K562 (cell line): ENCODE measurements at regions not wholly inside any gene's neighbourhood (a gene's known extent, or its start where the extent isn't known, plus 50 kb on each side); places are given as distances from the start of the nearest gene placed in this dataset.

ENCODE experiments used
- ATAC-seq: fragments of 200-7000 bp; cut with Tn5 transposase; 3 replicates; pipeline ENCODE4 v1.9.1; 2020; ENCODE audit warnings: moderate library complexity
- BruUV-seq: library from RNA; stranded (reverse); fragments of 400-500 nt; replicated peaks from 2 replicates; lab custom pipeline; 2021; lab: Mats Ljungman, UMichigan
- CTCF ChIA-PET: fragments of 300-600 bp; formaldehyde crosslinking; extraction: SDS; loops from one replicate; lab custom pipeline; 2021; ENCODE audit warnings: low intra/inter-chr PET ratio; lab: Yijun Ruan, JAX
- POLR2A ChIA-PET: fragments of 300-600, 350-650 bp; sonication (Branson Sonifier 250); formaldehyde crosslinking; extraction: SDS; loops from one replicate; lab custom pipeline; 2021; ENCODE audit warnings: antibody characterized with exemption, inconsistent platforms; lab: Yijun Ruan, JAX
- DNase-seq, 4 experiments: peaks; one replicate each; pipeline versions ENCODE4 v3.0.0 to v3.0.0-alpha.2; 2011 to 2018; ENCODE audit warnings: low spot score in 3 of 4, mixed read lengths in 3 of 4; ENCODE audit errors: extremely low read depth in 1 of 4
- FAIRE-seq: peaks from 2 replicates; lab custom pipeline; 2011; peaks lifted over from hg19 to GRCh38; lab: Jason Lieb, UNC
- H2AFZ ChIP-seq: 2 replicates; pipeline ENCODE4 v1.6.0; 2011; ENCODE audit warnings: low read depth, low read length, control low read depth, inconsistent platforms
- H3K27ac ChIP-seq: fragments of 200-600 bp; 3 replicates; pipeline ENCODE4 v1.8.0; 2011; ENCODE audit warnings: low read depth, mild to moderate bottlenecking, control low read depth, inconsistent platforms, low read length, moderate library complexity, mixed read lengths; ENCODE audit errors: extremely low read depth
- H3K27me3 ChIP-seq, 2 experiments: fragments of 300-600 bp in 1 of 2; 2 replicates in 1 of 2; 3 replicates in 1 of 2; pipeline versions ENCODE4 v1.6.0 to v1.8.0; 2011; ENCODE audit warnings: inconsistent platforms in 2 of 2, low read length in 2 of 2, mild to moderate bottlenecking in 1 of 2, mixed read lengths in 1 of 2, moderate library complexity in 1 of 2; ENCODE audit not compliant: control insufficient read depth in 2 of 2, insufficient read depth in 2 of 2
- H3K36me3 ChIP-seq: fragments of 300-600 bp; 3 replicates; pipeline ENCODE4 v1.8.0; 2011; ENCODE audit warnings: mild to moderate bottlenecking, low read length, inconsistent platforms; ENCODE audit not compliant: control insufficient read depth, insufficient read depth
- H3K4me1 ChIP-seq, 2 experiments: fragments of 200-600 bp in 1 of 2; replicated peaks in 1 of 2; 2 replicates in 1 of 2; 3 replicates in 1 of 2; pipeline versions ENCODE4 v1.5.1 to v1.8.0; 2011; ENCODE audit warnings: inconsistent platforms in 2 of 2, low read length in 2 of 2, mild to moderate bottlenecking in 1 of 2, mixed read lengths in 1 of 2, moderate library complexity in 1 of 2; ENCODE audit not compliant: control insufficient read depth in 2 of 2, insufficient read depth in 2 of 2
- H3K4me2 ChIP-seq: 2 replicates; pipeline ENCODE4 v1.6.1; 2011; ENCODE audit warnings: low read length, control low read depth, inconsistent platforms, mixed read lengths; ENCODE audit not compliant: insufficient read depth
- H3K4me3 ChIP-seq: fragments of 200-600 bp; sonication (generic), shearing (Covaris generic); 2 replicates; pipeline ENCODE4 v1.5.1; 2016; ENCODE audit warnings: control low read depth, inconsistent platforms
- H3K79me2 ChIP-seq: fragments of 200-600 bp; 3 replicates; pipeline ENCODE4 v1.8.0; 2011; ENCODE audit warnings: low read length, inconsistent platforms; ENCODE audit not compliant: control insufficient read depth, insufficient read depth
- H3K9ac ChIP-seq, 2 experiments: 2 replicates each; pipeline versions ENCODE4 v1.6.0 to v1.6.1; 2011; ENCODE audit warnings: low read depth in 2 of 2, low read length in 2 of 2, control low read depth in 1 of 2, inconsistent platforms in 1 of 2, mild to moderate bottlenecking in 1 of 2, mixed read lengths in 1 of 2; ENCODE audit not compliant: insufficient read depth in 1 of 2
- H3K9me1 ChIP-seq: one replicate; pipeline ENCODE4 v1.6.0; 2011; ENCODE audit warnings: inconsistent platforms, mild to moderate bottlenecking, low read length, moderate library complexity; ENCODE audit not compliant: control insufficient read depth, insufficient read depth
- H3K9me3 ChIP-seq: replicated peaks from 2 replicates; pipeline ENCODE4 v1.5.1; 2011; ENCODE audit warnings: low read depth, low read length, inconsistent platforms; ENCODE audit not compliant: control insufficient read depth, insufficient read depth
- H4K20me1 ChIP-seq: replicated peaks from 2 replicates; pipeline ENCODE4 v1.6.1; 2011; ENCODE audit warnings: low read length, inconsistent platforms, mixed read lengths; ENCODE audit not compliant: control insufficient read depth, insufficient read depth
- ESRRB ChIP-seq: fragments of 250-450 bp; sonication (Bioruptor Pico); IDR thresholded peaks from 2 replicates; pipeline ENCODE4 v1.5.0; 2020; ENCODE audit warnings: mild to moderate bottlenecking, moderate library complexity, borderline replicate concordance
- KDM1A ChIP-seq, 2 experiments: fragments of 450-650 bp; IDR thresholded peaks; 2 replicates each; pipeline ENCODE4 v1.6.1; 2016; ENCODE audit warnings: mild to moderate bottlenecking in 2 of 2
- MAX ChIP-seq: sonication (generic); formaldehyde crosslinking; IDR thresholded peaks from 2 replicates; pipeline ENCODE4 v1.9.0; 2022; ENCODE audit warnings: mild to moderate bottlenecking, missing genetic modification reagents
- NFE2L1 ChIP-seq: fragments of 450-650 bp; IDR thresholded peaks from 2 replicates; pipeline ENCODE4 v1.6.1; 2016; ENCODE audit warnings: missing genetic modification characterization, low read depth, mild to moderate bottlenecking, missing compliant biosample characterization, moderate library complexity, borderline replicate concordance
- NFYB ChIP-seq: IDR thresholded peaks from 2 replicates; pipeline ENCODE4 v1.6.1; 2011; ENCODE audit warnings: mild to moderate bottlenecking, moderate library complexity; ENCODE audit not compliant: insufficient read length; ENCODE audit errors: extremely low read depth
- TEAD1 ChIP-seq, 2 experiments: fragments of 450-650 bp in 1 of 2; sonication (generic) in 1 of 2; formaldehyde crosslinking; IDR thresholded peaks; 2 replicates each; pipeline versions ENCODE4 v1.4.0 to v1.8.0; 2020 to 2022; ENCODE audit warnings: mild to moderate bottlenecking in 2 of 2, missing genetic modification reagents in 1 of 2
- TRIM28 ChIP-seq: fragments of 450-650 bp; IDR thresholded peaks from 2 replicates; pipeline ENCODE4 v1.6.1; 2017
- ZNF12 ChIP-seq: sonication (generic); formaldehyde crosslinking; IDR thresholded peaks from 2 replicates; pipeline ENCODE4 v1.4.0; 2020; ENCODE audit warnings: mild to moderate bottlenecking, missing genetic modification reagents
- ZNF584 ChIP-seq: fragments of 200-800 bp; sonication (Bioruptor generic); IDR thresholded peaks from 2 replicates; pipeline ENCODE4 v1.6.1; 2016; ENCODE audit warnings: low read depth, mild to moderate bottlenecking, missing genetic modification characterization, missing compliant biosample characterization
- ZNF699 ChIP-seq: fragments of 250-450 bp; sonication (Bioruptor Pico); IDR thresholded peaks from 2 replicates; pipeline ENCODE4 v1.8.0; 2021; ENCODE audit warnings: mild to moderate bottlenecking, moderate library complexity; ENCODE audit not compliant: insufficient replicate concordance
- WGBS: fragments of 100-300 bp; shearing (Covaris generic); methylation state at CpG from one replicate; pipeline ENCODE4 v1.1.6; 2016; ENCODE audit warnings: low coverage, mixed read lengths; ENCODE audit not compliant: insufficient coverage; ENCODE audit errors: missing lambda C conversion rate; 5-methylcytosine and 5-hydroxymethylcytosine counted together
- in situ Hi-C: fragments of 300-500 bp; cut with MboI; formaldehyde crosslinking; loops from 4 replicates; pipeline ENCODE4 v1.15.0; 2018; ENCODE audit warnings: inconsistent platforms, mixed read lengths
- intact Hi-C: fragments of 100-400 bp; cut with micrococcal nuclease; formaldehyde crosslinking; loops from 2 replicates; pipeline ENCODE4 v1.14.2; 2022

GRCh38 chr2:52968043-52968442 is 799.6 kb upstream of the CHAC2 start:
- H3K27ac ChIP-seq: no peak overlapping the region
- H3K79me2 ChIP-seq: no peaks in the 10 kb centered on the region
- H3K27me3 ChIP-seq: no peaks in the 10 kb centered on the region
- H3K4me1 ChIP-seq: no peaks in the 10 kb centered on the region
- no peak overlapping the region for H3K9ac ChIP-seq
- H3K9me1 ChIP-seq: no peaks in the 10 kb centered on the region
- DNase-seq (no peak), FAIRE-seq (no peak), ATAC-seq (no peak)
- ChIA-PET CTCF (no interaction called here), POLR2A (no interaction called here)
- BruUV-seq: no TSS peak
- TF ChIP-seq ESRRB (no peak), MAX (CRISPR knock-in tag) (no peak), TEAD1 (CRISPR knock-in tag; IDR thresholded peaks at IDR 0.05) (no peak), ZNF699 (CRISPR knock-in tag) (no peak), KDM1A (IDR thresholded peaks at IDR 0.05) (no peak), ZNF12 (CRISPR knock-in tag) (no peak), NFE2L1 (tag) (no peak), ZNF584 (no peak), TRIM28 (no peak), NFYB (no peak)
- no peaks in the 10 kb centered on the region for H3K36me3 ChIP-seq
- H3K9me3 ChIP-seq: no peaks in the 10 kb centered on the region
- intact Hi-C loops: no loop called here
- H3K4me2 ChIP-seq: no peak overlapping the region
- H4K20me1 ChIP-seq: no peaks in the 10 kb centered on the region
- in situ Hi-C loops: no loop called here
- WGBS: 0% methylated on average over 1 of the region's 1 CpG
- no peak overlapping the region for H3K4me3 ChIP-seq
- H2AFZ ChIP-seq: no peak overlapping the region
